ENCODE measurements at regions not wholly inside any gene's neighbourhood (a gene's known extent, or its start where the extent isn't known, plus 50 kb on each side); places are given as distances from the start of the nearest gene placed in this dataset.

DNA sequence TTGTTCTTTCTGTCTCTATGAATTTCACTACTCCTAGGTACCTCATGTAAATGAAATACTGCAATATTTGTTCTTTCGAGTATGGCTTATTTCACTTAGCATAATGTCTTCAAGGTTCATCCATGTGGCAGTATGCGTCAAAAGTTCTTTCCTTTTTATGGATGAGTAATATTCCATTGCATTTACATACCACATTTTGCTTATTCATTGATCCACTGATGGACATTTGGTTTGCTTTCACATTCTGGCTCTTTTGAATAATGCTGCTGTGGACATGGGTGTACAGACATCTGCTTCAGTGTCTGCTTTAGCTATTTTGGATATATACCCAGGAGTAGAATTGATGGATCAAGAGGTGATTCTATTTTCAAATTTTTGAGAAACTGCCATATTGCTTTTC lies 144.2 kb upstream of the PAPPA start:
- TF ChIP-seq, protein P1, sequence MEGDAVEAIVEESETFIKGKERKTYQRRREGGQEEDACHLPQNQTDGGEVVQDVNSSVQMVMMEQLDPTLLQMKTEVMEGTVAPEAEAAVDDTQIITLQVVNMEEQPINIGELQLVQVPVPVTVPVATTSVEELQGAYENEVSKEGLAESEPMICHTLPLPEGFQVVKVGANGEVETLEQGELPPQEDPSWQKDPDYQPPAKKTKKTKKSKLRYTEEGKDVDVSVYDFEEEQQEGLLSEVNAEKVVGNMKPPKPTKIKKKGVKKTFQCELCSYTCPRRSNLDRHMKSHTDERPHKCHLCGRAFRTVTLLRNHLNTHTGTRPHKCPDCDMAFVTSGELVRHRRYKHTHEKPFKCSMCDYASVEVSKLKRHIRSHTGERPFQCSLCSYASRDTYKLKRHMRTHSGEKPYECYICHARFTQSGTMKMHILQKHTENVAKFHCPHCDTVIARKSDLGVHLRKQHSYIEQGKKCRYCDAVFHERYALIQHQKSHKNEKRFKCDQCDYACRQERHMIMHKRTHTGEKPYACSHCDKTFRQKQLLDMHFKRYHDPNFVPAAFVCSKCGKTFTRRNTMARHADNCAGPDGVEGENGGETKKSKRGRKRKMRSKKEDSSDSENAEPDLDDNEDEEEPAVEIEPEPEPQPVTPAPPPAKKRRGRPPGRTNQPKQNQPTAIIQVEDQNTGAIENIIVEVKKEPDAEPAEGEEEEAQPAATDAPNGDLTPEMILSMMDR (IDR thresholded peaks at IDR 0.05) = no peak
- TF ChIP-seq POLR2A (IDR thresholded peaks at IDR 0.05) = no peak
- H3K36me3 ChIP-seq = no peaks in the 10 kb centered on the region
- H3K4me3 ChIP-seq = no peak overlapping the region
- H3K27me3 ChIP-seq = no peaks in the 10 kb centered on the region
- intact Hi-C loops (cut with DNase I; ENCODE audit: low total_unique reads) = no loop called here
- H3K4me1 ChIP-seq = no peaks in the 10 kb centered on the region
- DNase-seq = no peak
- no peak overlapping the region for H3K27ac ChIP-seq
- H3K9me3 ChIP-seq = no peaks in the 10 kb centered on the region

DNA sequence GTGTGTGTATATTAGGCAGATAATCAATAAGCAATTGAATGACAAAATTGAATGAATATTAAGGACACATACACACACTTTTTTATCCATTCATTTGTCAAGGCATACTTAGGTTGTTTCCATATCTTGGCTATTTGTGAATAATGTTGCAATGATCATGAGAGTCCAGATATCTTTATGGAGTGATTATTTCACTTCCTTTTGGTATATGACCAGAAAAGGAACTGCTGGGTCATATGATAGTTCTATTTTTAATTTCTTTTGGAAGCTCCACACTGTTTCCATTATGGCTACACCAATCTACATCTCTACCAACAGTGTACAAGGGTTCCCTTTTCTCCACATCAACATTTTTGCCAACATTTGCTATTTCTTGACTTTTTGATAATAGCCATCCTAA lies 137.7 kb upstream of the PAPPA start:
- DNase-seq = no peak
- TF ChIP-seq POLR2A (IDR thresholded peaks at IDR 0.05) = no peak
- TF ChIP-seq, protein P1 (IDR thresholded peaks at IDR 0.05) = no peak
- no peak overlapping the region for H3K4me3 ChIP-seq
- no peaks in the 10 kb centered on the region for H3K4me1 ChIP-seq
- no peaks in the 10 kb centered on the region for H3K27me3 ChIP-seq
- no peak overlapping the region for H3K27ac ChIP-seq
- H3K9me3 ChIP-seq = no peaks in the 10 kb centered on the region
- intact Hi-C loops (cut with DNase I; ENCODE audit: low total_unique reads) = no loop called here
- no peaks in the 10 kb centered on the region for H3K36me3 ChIP-seq

DNA sequence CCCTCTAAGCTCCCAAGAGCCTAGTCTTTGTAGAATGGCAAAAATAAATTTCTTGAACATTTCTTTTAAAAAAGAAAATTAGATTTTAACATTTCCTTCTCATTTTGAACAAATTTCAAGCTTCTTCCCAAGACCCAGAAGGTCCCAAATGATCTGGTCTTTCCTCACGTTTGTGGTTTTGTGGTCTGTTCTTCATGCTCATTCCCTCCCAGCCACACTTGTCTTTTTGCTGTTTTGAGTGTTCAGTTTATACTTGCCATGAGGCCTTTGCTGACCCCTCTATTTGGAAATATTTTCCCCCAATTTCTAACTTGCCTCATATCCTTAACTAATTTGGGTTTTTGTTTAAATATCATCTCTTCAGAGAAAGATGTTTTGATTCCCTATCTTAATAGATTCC lies 133.4 kb upstream of the PAPPA start:
- no peaks in the 10 kb centered on the region for H3K4me1 ChIP-seq
- no peaks in the 10 kb centered on the region for H3K36me3 ChIP-seq

DNA sequence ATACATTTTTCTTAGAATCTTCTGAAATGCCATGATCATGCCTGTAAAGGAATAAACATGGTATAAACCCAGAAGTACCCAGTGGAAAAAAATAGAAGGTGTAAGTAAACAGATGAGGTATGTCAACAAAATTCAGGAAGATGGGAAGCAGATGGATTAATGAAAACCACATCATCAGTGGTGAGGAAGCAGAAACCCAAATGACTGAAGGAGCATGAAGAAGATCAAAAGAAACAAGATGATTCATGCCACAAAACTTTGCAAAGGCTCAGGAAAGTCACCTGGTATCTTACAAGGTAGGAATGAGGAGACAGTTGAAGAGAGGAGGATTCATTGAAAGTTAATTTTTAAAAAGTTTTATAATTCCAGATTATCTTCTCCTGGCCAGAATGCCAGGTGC lies 132.8 kb upstream of the PAPPA start:
- H3K27me3 ChIP-seq = no peaks in the 10 kb centered on the region
- H3K4me1 ChIP-seq = no peaks in the 10 kb centered on the region
- TF ChIP-seq, protein P1 (IDR thresholded peaks at IDR 0.05) = no peak
- TF ChIP-seq POLR2A (IDR thresholded peaks at IDR 0.05) = no peak
- H3K27ac ChIP-seq = no peak overlapping the region
- H3K36me3 ChIP-seq = no peaks in the 10 kb centered on the region
- intact Hi-C loops (cut with DNase I; ENCODE audit: low total_unique reads) = no loop called here
- H3K4me3 ChIP-seq = no peak overlapping the region
- DNase-seq = no peak
- no peaks in the 10 kb centered on the region for H3K9me3 ChIP-seq

More for the DNA sequence above, 133.4 kb upstream of the PAPPA start:
- no peak for TF ChIP-seq POLR2A (IDR thresholded peaks at IDR 0.05)
- TF ChIP-seq, protein P1 (IDR thresholded peaks at IDR 0.05) = no peak
- H3K9me3 ChIP-seq = no peaks in the 10 kb centered on the region
- intact Hi-C loops (cut with DNase I; ENCODE audit: low total_unique reads) = no loop called here
- no peak overlapping the region for H3K4me3 ChIP-seq
- DNase-seq = no peak
- no peak overlapping the region for H3K27ac ChIP-seq
- no peaks in the 10 kb centered on the region for H3K27me3 ChIP-seq

DNA sequence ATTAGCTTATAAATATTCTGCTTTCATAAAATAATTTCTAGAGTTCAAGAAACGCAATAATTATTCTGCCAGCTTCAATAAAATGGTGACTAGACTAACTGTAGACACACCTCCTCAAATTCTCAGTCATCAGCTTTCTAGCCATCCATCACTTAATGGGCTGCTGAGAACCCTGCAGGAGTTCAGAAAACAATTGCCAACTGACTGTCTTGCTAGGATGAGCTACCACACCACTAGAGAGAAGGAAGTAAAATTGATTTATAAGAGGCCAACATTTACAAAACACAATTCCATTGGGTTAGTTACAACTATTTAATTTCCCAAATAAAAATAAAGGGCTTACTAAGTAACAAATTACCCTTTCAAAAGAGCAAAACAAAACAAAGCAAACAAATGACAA lies 126.5 kb upstream of the PAPPA start:
- Histone ChIP-seq H3K36me3 (no peaks in the 10 kb centered on the region), H3K9me3 (no peaks in the 10 kb centered on the region), H3K4me1 (no peaks in the 10 kb centered on the region), H3K4me3 (no peak overlapping the region), H3K27ac (peak overlapping the region; percentile 72 to 79), H3K27me3 (no peaks in the 10 kb centered on the region)
- DNase-seq = peak in 1 of 2 donors; percentile 15
- no peak for TF ChIP-seq POLR2A (IDR thresholded peaks at IDR 0.05)
- TF ChIP-seq, protein P1 (IDR thresholded peaks at IDR 0.05) = no peak
- intact Hi-C loops (cut with DNase I; ENCODE audit: low total_unique reads) = no loop called here
